ENCODE measurements at regions not wholly inside any gene's neighbourhood (a gene's known extent, or its start where the extent isn't known, plus 50 kb on each side); places are given as distances from the start of the nearest gene placed in this dataset.

DNA sequence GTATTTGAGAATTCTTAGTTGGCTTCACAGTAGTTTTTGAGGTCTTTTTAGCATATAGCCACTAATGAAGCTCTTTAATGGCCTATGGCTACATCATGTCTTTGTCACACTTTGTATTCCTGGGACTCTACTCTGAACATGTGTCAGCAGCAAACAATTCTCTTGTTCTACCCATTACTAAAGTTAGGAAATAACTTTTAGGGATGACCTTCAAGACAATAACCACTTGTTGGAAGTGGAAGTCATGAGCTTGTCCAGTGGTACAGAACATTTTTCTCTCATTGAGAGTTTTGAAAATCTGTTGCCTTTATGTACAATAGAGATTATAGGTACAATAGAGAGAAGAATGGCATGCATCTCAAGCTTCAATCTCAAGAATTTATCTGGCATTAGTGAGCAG is 571.6 kb upstream of the JAG1 start:
- TF ChIP-seq POLR2AphosphoS5 (IDR thresholded peaks at IDR 0.05; ENCODE audit: low read depth, low read length), result no peak
- TF ChIP-seq TAF1 (IDR thresholded peaks at IDR 0.05; ENCODE audit: low read depth, low read length), result no peak
- TF ChIP-seq POLR2A (IDR thresholded peaks at IDR 0.05; ENCODE audit: low read depth, low read length), result no peak
- no peak for TF ChIP-seq PAX5 (IDR thresholded peaks at IDR 0.05; ENCODE audit: insufficient read depth, low read length, severe bottlenecking)
- no peak for TF ChIP-seq SPI1 (IDR thresholded peaks at IDR 0.05; ENCODE audit: low read depth, low read length)
- TF ChIP-seq POU2F2 (IDR thresholded peaks at IDR 0.05; ENCODE audit: low read depth, low read length), result no peak
